ENCODE measurements at regions not wholly inside any gene's neighbourhood (a gene's known extent, or its start where the extent isn't known, plus 50 kb on each side); places are given as distances from the start of the nearest gene placed in this dataset.
A peak's percentile ranks its signal among the peaks of the same experiment; 100 is the strongest.

- DNase-seq (ENCODE audit: low spot score): no peak
Observed at GRCh38 chr3:177512945-177513814, 315.9 kb upstream of the TBL1XR1 start.

- DNase-seq (ENCODE audit: low spot score): no peak
Observed at GRCh38 chr3:177513815-177514610, 316.7 kb upstream of the TBL1XR1 start.

- DNase-seq (ENCODE audit: low spot score): no peak
Observed at GRCh38 chr3:177514611-177515499, 317.6 kb upstream of the TBL1XR1 start.

GRCh38 chr3:177515786-177516157 lies 318.5 kb upstream of the TBL1XR1 start:
- DNase-seq (ENCODE audit: low spot score): no peak

GRCh38 chr3:177516158-177517011 lies 319.1 kb upstream of the TBL1XR1 start:
- DNase-seq (ENCODE audit: low spot score): peak; percentile 98

GRCh38 chr3:177517906-177518305 lies 320.6 kb upstream of the TBL1XR1 start:
- DNase-seq (ENCODE audit: low spot score): no peak

GRCh38 chr3:177519588-177519987 lies 322.3 kb upstream of the TBL1XR1 start:
- no peak for DNase-seq (ENCODE audit: low spot score)

- peak; percentile 59 for DNase-seq (ENCODE audit: low spot score)
Observed at GRCh38 chr3:177521305-177521704, 324.0 kb upstream of the TBL1XR1 start.

GRCh38 chr3:177522051-177522450 lies 324.8 kb upstream of the TBL1XR1 start:
- peak; percentile 11 for DNase-seq (ENCODE audit: low spot score)

GRCh38 chr3:177523067-177523675 lies 325.9 kb upstream of the TBL1XR1 start:
- no peak for DNase-seq (ENCODE audit: low spot score)

GRCh38 chr3:177523872-177524438 lies 326.7 kb upstream of the TBL1XR1 start:
- DNase-seq (ENCODE audit: low spot score): peak; percentile 25

GRCh38 chr3:177524742-177525141 lies 327.5 kb upstream of the TBL1XR1 start:
- DNase-seq (ENCODE audit: low spot score): no peak

- DNase-seq (ENCODE audit: low spot score): no peak
Observed at GRCh38 chr3:177525414-177525813, 328.1 kb upstream of the TBL1XR1 start.

- peak; percentile 68 for DNase-seq (ENCODE audit: low spot score)
Observed at GRCh38 chr3:177525987-177526712, 328.9 kb upstream of the TBL1XR1 start.

- no peak for DNase-seq (ENCODE audit: low spot score)
Observed at GRCh38 chr3:177527182-177527581, 329.9 kb upstream of the TBL1XR1 start.

GRCh38 chr3:177528306-177529070 lies 331.2 kb upstream of the TBL1XR1 start:
- DNase-seq (ENCODE audit: low spot score): peak; percentile 63

- DNase-seq (ENCODE audit: low spot score): no peak
Observed at GRCh38 chr3:177529071-177529550, 331.8 kb upstream of the TBL1XR1 start.

- no peak for DNase-seq (ENCODE audit: low spot score)
Observed at GRCh38 chr3:177529716-177530335, 332.5 kb upstream of the TBL1XR1 start.
